Endodermal cell (in vitro differentiated cells): ENCODE measurements at regions not wholly inside any gene's neighbourhood (a gene's known extent, or its start where the extent isn't known, plus 50 kb on each side); places are given as distances from the start of the nearest gene placed in this dataset.

Experiments
- DNase-seq: peaks from one replicate; pipeline ENCODE4 v3.0.0-alpha.2; 2017
- H3K27ac ChIP-seq: 2 replicates; pipeline ENCODE4 v1.5.1; 2013; ENCODE audit warnings: mild to moderate bottlenecking, low read depth, low read length, moderate library complexity
- H3K27me3 ChIP-seq: 2 replicates; pipeline ENCODE4 v1.6.1; 2013; ENCODE audit warnings: mild to moderate bottlenecking, low read length, moderate library complexity; ENCODE audit not compliant: insufficient read depth, control insufficient read depth, poor library complexity, severe bottlenecking
- H3K36me3 ChIP-seq: 2 replicates; pipeline ENCODE4 v1.7.0; 2013; ENCODE audit warnings: mild to moderate bottlenecking, low read length, moderate library complexity; ENCODE audit not compliant: control insufficient read depth, insufficient read depth
- H3K4me1 ChIP-seq: one replicate; pipeline ENCODE4 v1.7.0; 2013; ENCODE audit warnings: low read length; ENCODE audit not compliant: control insufficient read depth, insufficient read depth
- H3K4me3 ChIP-seq: 2 replicates; pipeline ENCODE4 v1.5.1; 2013; ENCODE audit warnings: mild to moderate bottlenecking, low read length, moderate library complexity
- H3K9ac ChIP-seq: 2 replicates; pipeline ENCODE4 v1.6.1; 2013; ENCODE audit warnings: mild to moderate bottlenecking, low read length, moderate library complexity; ENCODE audit not compliant: poor library complexity, severe bottlenecking; ENCODE audit errors: extremely low read depth
- H3K9me3 ChIP-seq: 2 replicates; pipeline ENCODE4 v1.6.1; 2013; ENCODE audit warnings: mild to moderate bottlenecking, low read length, moderate library complexity; ENCODE audit not compliant: control insufficient read depth
- H3K27ac Mint-ChIP-seq: 2 replicates; pipeline ENCODE4 v1.8.0; 2020; ENCODE audit warnings: mixed read lengths
- H3K27me3 Mint-ChIP-seq: 2 replicates; pipeline ENCODE4 v1.8.0; 2021; ENCODE audit warnings: mild to moderate bottlenecking, mixed read lengths; ENCODE audit not compliant: insufficient read depth
- H3K36me3 Mint-ChIP-seq: 2 replicates; pipeline ENCODE4 v1.8.0; 2020; ENCODE audit warnings: low read depth, mixed read lengths
- H3K4me1 Mint-ChIP-seq: 2 replicates; pipeline ENCODE4 v1.8.0; 2020; ENCODE audit warnings: mixed read lengths
- H3K4me3 Mint-ChIP-seq: 2 replicates; pipeline ENCODE4 v1.8.0; 2020; ENCODE audit warnings: mild to moderate bottlenecking, moderate library complexity, mixed read lengths
- H3K9me3 Mint-ChIP-seq: 2 replicates; pipeline ENCODE4 v1.8.0; 2020; ENCODE audit warnings: mild to moderate bottlenecking, mixed read lengths
- CTCF ChIP-seq: fragments of 200-600 bp; sonication (generic); conservative IDR thresholded peaks from 2 replicates; pipeline ENCODE4 v1.5.0; 2021; ENCODE audit warnings: antibody characterized with exemption, mild to moderate bottlenecking
- WGBS, 2 experiments: methylation state at CpG; one replicate each; pipeline versions ENCODE4 v1.1.5 to v1.1.7; 2013; ENCODE audit warnings: missing lambda C conversion rate in 2 of 2, mixed read lengths in 1 of 2; ENCODE audit not compliant: insufficient coverage in 1 of 2, insufficient read length in 1 of 2; 5-methylcytosine and 5-hydroxymethylcytosine counted together

GRCh38 chr4:180814875-180815417, 1428.3 kb upstream of the TENM3 start:
- DNase-seq = no peak
- Histone ChIP-seq H3K4me1 (no peaks in the 10 kb centered on the region), H3K9ac (no peak overlapping the region), H3K36me3 (no peaks in the 10 kb centered on the region), H3K9me3 (no peaks in the 10 kb centered on the region), H3K4me3 (no peak overlapping the region), H3K27me3 (no peaks in the 10 kb centered on the region), H3K27ac (no peak overlapping the region)
- Mint-ChIP-seq H3K27ac (no peak overlapping the region), H3K9me3 (no peaks in the 10 kb centered on the region), H3K4me1 (no peaks in the 10 kb centered on the region), H3K36me3 (no peaks in the 10 kb centered on the region), H3K4me3 (no peak overlapping the region), H3K27me3 (no peaks in the 10 kb centered on the region)
- TF ChIP-seq CTCF = no peak
- 87% methylated on average over 3 of the region's 3 CpGs; no CpG with 5 or more reads in 1 of the 2 experiments for WGBS, 2 experiments

GRCh38 chr4:180817529-180817928, 1425.7 kb upstream of the TENM3 start:
- no peaks in the 10 kb centered on the region for H3K9me3 Mint-ChIP-seq
- Histone ChIP-seq H3K9me3 (no peaks in the 10 kb centered on the region), H3K36me3 (no peaks in the 10 kb centered on the region), H3K4me1 (no peaks in the 10 kb centered on the region), H3K27me3 (no peaks in the 10 kb centered on the region), H3K9ac (no peak overlapping the region), H3K27ac (no peak overlapping the region), H3K4me3 (no peak overlapping the region)
- H3K4me1 Mint-ChIP-seq = no peaks in the 10 kb centered on the region
- no peak for TF ChIP-seq CTCF
- no peak overlapping the region for H3K27ac Mint-ChIP-seq
- no peak for DNase-seq
- no peaks in the 10 kb centered on the region for H3K36me3 Mint-ChIP-seq
- 89 to 92% methylated on average over 5 to 6 of the region's 6 CpGs for WGBS, 2 experiments
- no peaks in the 10 kb centered on the region for H3K27me3 Mint-ChIP-seq
- no peak overlapping the region for H3K4me3 Mint-ChIP-seq

- Mint-ChIP-seq H3K9me3 (peaks cover 5% of the 10 kb centered on the region), H3K4me3 (no peak overlapping the region), H3K4me1 (no peaks in the 10 kb centered on the region), H3K36me3 (no peaks in the 10 kb centered on the region), H3K27ac (no peak overlapping the region), H3K27me3 (no peaks in the 10 kb centered on the region)
- H3K4me1 ChIP-seq = no peaks in the 10 kb centered on the region
- 50 to 75% methylated on average over 1 to 2 of the region's 2 CpGs for WGBS, 2 experiments
- no peaks in the 10 kb centered on the region for H3K9me3 ChIP-seq
- H3K27me3 ChIP-seq = no peaks in the 10 kb centered on the region
- H3K27ac ChIP-seq = no peak overlapping the region
- H3K36me3 ChIP-seq = no peaks in the 10 kb centered on the region
- no peak overlapping the region for H3K9ac ChIP-seq
- DNase-seq = no peak
- H3K4me3 ChIP-seq = no peak overlapping the region
- TF ChIP-seq CTCF = no peak
Observed at GRCh38 chr4:180823108-180823507, 1420.1 kb upstream of the TENM3 start.
